GM20000 (cell line): ENCODE measurements at regions not wholly inside any gene's neighbourhood (a gene's known extent, or its start where the extent isn't known, plus 50 kb on each side); places are given as distances from the start of the nearest gene placed in this dataset.

ENCODE experiments used
- DNase-seq: peaks from one replicate; pipeline ENCODE4 v3.0.0; 2012; ENCODE audit warnings: low spot score
- CTCF ChIP-seq: IDR thresholded peaks from 2 replicates; pipeline ENCODE4 v1.5.1; 2012; ENCODE audit warnings: mild to moderate bottlenecking, control low read depth; ENCODE audit errors: extremely low read depth, missing control alignments

GRCh38 chr4:181593703-181594102 lies 649.5 kb upstream of the TENM3 start:
- no peak for TF ChIP-seq CTCF
- DNase-seq: no peak

GRCh38 chr4:181594188-181594587 lies 649.0 kb upstream of the TENM3 start:
- TF ChIP-seq CTCF: no peak
- no peak for DNase-seq

GRCh38 chr4:181595716-181596115 lies 647.5 kb upstream of the TENM3 start:
- TF ChIP-seq CTCF: no peak
- DNase-seq: no peak

- TF ChIP-seq CTCF: no peak
- no peak for DNase-seq
Measured at GRCh38 chr4:181597766-181598165, 645.4 kb upstream of the TENM3 start.

- no peak for DNase-seq
- no peak for TF ChIP-seq CTCF
Measured at GRCh38 chr4:181599134-181599533, 644.1 kb upstream of the TENM3 start.

- no peak for TF ChIP-seq CTCF
Measured at GRCh38 chr4:181601103-181601502, 642.1 kb upstream of the TENM3 start.

GRCh38 chr4:181604546-181604945 lies 638.7 kb upstream of the TENM3 start:
- DNase-seq: no peak
- TF ChIP-seq CTCF: no peak

More at GRCh38 chr4:181601103-181601502, 642.1 kb upstream of the TENM3 start:
- DNase-seq: no peak

- TF ChIP-seq CTCF: no peak
- DNase-seq: no peak
Measured at GRCh38 chr4:181606300-181606699, 636.9 kb upstream of the TENM3 start.
